NOMO-1 treated with dmso at 0.1 percent for 144 hours (cell line): ENCODE measurements at regions not wholly inside any gene's neighbourhood (a gene's known extent, or its start where the extent isn't known, plus 50 kb on each side); places are given as distances from the start of the nearest gene placed in this dataset.
"Not testable (repeated sequence)": the region's sequence is repeated elsewhere in the genome, so short reads cannot be mapped to it uniquely, and the experiment has no call there.

Source experiments
- DNase-seq: peaks from one replicate; lab custom pipeline; 2025; ENCODE audit not compliant: unreplicated experiment; lab: John Stamatoyannopoulos, UW

DNA sequence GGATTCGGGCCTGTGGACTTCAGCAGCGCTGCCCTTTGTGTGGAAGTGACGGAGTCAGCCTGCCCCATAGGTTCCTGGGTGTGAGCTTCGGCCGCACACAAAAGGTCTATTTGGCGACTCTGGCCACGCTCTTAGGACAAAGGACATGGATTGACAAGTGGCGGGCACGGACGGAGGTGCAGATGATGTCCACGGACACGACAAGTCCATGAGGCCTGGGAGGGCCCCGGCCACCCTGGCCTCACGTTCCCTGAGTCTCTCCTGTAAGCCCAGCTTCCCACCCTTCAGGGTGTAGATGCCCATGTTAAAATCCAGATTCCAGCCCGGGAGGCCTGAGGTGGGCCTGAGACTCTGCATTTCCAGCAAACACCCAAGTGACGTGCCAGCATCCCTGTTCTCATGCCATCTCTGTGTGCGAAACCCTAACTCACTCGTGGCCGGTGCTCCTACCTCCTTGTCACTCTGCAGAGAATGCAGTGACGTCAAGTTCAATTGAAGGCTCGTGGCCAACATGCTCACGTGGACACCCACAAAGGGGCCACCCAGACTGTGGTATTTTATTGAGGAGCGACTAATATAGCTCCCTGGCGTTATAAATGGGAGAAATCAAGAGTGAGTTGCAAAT lies 111.7 kb downstream of the RTP5 start:
- DNase-seq = no peak

GRCh38 chr2:241982706-241983570 lies 113.4 kb downstream of the RTP5 start:
- no peak for DNase-seq

DNA sequence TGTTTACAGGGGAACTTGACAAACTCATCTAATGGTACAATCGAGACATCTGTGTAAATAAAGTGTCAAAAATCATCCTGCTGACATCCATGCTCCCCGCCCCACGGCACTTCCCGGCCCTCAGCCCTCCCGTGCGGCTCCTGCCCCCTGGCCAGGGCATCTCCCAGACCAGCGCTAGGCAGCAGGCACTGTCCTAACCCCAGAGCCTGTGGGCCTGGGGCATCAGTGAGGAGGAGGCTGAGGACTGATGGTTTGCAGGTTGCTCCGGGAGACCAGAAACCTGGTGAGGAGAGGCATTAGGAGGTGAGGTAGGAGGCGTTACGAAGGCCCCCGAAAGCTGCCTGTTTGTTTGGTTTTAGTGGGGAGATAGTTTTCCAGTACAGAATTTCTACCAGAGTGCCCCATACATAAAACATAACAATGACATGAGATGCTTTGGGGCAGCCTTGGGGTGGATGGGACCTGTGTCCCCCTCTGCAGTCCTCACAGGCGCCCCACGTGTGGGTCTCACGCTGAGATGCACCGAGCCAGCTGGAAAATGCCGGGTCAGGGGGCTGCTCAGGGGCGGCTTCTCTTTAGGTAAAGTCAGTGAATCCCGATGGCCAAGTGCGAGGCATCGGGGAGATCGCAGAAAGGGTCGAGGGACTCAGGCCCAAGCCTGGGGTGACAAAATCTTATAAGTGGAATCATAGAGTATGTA lies 114.2 kb downstream of the RTP5 start:
- DNase-seq = no peak

GRCh38 chr2:241984271-241984655 lies 114.7 kb downstream of the RTP5 start:
- DNase-seq = no peak

DNA sequence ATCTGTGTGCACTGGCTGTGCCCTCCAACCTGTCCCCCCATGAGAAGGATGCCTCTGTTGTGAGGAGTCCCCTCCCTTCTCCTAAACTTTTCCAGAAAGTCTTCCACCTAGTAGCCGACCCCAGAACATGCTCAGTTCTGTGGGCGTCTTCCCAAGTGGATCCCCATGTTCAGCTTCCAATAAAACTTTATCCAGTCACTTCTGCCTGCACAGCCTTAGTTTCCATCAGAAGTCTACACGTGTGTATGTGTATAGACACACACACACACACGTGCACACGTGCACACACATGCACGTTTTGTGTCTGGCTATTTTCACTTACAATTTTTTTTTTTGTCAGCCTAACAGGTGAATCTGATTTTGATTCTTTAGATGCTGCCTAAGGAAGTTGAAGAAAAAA lies 115.1 kb downstream of the RTP5 start:
- no peak for DNase-seq

GRCh38 chr2:241985161-241985985 lies 115.8 kb downstream of the RTP5 start:
- DNase-seq = not testable (repeated sequence)

DNA sequence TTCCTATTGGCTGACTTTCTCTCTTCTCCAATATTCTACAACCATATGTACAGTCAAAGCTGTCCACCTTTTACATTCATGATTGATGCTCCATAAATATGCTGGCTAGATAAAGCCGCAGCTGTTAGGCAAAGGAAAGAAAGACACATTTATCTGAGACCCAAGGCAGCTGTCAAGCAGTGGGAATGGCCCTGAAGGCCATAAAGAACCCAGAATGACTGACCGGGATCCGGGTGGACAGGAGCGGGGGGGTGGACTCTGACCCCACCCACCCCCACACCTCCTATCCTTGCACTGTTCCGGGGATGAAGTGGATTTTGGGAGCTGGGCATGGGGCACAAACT lies 116.4 kb downstream of the RTP5 start:
- DNase-seq = no peak

DNA sequence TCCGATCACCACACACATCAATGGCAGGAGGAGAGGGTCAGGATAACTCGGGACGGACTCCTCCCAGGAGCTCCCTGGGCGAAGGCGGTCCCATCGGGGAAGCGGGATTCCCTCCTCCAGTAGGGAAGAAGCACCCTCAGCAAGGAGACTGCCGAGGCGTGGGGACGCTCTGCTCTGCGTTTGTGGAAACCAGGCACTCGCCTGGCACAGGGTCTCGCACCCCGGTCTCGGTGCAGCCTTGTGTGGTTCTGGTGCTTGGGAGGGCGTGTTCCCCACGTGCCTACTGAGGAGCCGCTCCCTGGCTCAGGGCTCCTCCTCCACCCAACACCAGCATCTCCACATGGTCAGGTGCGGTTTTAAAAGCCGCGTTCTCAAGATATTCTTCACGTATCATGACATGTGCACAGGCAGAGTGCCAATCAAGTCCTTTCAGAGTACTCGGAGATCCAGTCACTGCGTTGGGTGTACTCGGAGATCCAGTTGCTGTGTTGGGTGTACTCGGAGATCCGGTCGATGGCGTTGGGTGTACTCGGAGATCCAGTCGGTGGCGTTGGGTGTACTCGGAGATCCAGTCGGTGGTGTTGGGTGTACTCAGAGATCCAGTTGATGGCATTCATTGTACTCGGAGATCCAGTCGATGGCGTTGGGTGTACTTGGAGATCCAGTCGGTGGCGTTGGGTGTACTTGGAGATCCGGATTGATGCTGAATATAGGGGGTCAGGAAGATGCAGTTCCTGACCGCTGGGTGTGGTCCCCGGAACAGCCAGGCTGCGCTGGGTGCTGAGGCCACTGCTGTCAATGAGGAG lies 117.5 kb downstream of the RTP5 start:
- no peak for DNase-seq

GRCh38 chr2:241987726-241988125 lies 118.2 kb downstream of the RTP5 start:
- DNase-seq = no peak

DNA sequence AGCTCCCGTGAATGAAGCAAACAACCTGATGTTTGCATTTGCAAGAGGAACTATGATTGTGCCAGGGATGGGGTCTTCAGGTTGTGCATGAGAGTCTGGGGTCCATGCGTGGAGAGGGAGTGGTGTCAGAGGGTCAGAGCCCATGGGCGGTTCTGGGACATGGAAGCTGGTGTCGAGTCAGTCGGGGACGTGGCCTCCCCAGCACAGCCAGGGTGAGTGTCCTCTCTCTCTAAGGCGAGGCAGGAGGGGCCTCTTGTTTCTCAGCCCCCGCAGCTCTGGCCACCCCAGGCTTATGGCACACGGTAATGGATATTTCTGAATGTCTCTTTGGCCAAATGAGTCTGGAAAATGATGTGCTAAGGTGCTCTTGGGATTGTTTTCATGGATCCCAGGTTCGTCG lies 118.6 kb downstream of the RTP5 start:
- DNase-seq = no peak

GRCh38 chr2:241989074-241989473 lies 119.5 kb downstream of the RTP5 start:
- no peak for DNase-seq

- DNase-seq = no peak
These were observed 120.9 kb downstream of the RTP5 start for GRCh38 chr2:241990466-241990865.

DNA sequence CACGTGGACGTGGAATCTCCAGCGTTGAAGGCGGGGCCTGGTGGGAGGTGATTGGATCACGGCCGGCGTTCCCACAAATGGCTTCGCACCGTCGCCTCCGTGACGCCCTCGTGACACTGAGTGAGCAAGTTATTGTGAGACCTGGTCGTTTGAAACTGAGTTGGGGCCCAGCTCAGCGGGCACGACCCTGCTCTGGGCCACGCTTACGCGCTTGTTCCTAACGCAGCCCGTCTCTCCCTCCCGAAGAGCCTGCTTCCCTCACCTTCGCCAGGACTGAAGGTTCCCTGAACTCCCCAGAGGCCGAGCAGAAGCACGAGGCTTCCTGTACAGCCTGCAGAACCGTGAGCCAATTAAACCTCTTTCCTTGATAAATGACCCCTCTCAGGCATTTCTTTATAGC lies 121.8 kb downstream of the RTP5 start:
- DNase-seq = no peak

DNA sequence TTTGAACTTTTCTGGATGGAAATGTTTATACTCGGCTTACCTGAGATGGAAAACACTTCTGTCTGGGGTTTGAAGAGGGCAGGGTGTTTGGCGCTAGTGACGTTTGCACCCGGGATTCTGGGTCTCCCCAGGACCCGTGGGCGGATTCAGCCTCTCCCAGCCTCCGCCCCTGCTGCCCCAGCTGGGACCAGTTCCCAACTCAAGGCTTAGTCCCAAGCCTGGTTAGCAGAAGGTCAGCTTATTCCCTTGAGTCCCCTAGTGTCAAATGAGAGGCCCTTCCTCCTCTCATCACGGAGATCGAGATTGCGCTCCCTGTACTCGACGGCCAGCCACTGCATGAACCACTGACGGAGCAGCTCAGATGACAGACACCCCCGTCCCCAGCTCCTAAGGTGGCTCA lies 123.2 kb downstream of the RTP5 start:
- DNase-seq = no peak

GRCh38 chr2:241993386-241994005 lies 124.0 kb downstream of the RTP5 start:
- DNase-seq = no peak

GRCh38 chr2:241994086-241994485 lies 124.6 kb downstream of the RTP5 start:
- no peak for DNase-seq

DNA sequence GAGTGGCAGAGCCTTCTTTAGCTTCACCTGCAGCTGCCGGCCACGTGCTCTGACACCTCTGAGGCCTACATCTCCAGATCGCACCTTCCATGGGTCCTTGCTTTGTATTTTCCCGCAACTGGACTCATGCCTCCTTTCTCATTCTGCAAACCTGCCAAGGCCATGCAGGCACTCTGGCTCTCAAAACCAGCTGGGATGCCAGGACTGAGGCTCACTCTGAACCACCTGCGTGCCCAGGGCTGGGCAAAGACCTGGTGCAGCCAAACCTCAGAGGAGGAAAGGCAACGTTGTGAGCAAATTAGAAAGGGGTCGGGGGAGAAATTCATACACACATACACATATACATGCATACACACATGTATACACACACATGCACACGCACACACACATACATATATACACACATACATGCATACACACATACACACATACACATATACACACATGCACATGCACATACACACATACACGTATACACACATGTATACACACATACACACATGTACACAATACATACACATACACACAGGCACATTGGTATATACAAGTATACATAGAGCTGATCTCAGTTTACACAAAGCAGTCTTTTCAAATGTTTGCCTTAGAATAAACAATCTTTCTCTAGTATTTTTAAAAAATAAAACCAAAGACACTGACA lies 125.2 kb downstream of the RTP5 start:
- DNase-seq = no peak

- no peak for DNase-seq
These were observed 126.6 kb downstream of the RTP5 start for GRCh38 chr2:241996100-241996499.

GRCh38 chr2:241997017-241997416 lies 127.5 kb downstream of the RTP5 start:
- no peak for DNase-seq

GRCh38 chr2:241999184-241999583 lies 129.7 kb downstream of the RTP5 start:
- DNase-seq = no peak
